Osteoblast (primary cell): ENCODE measurements at regions not wholly inside any gene's neighbourhood (a gene's known extent, or its start where the extent isn't known, plus 50 kb on each side); places are given as distances from the start of the nearest gene placed in this dataset.
"Not testable (repeated sequence)": the region's sequence is repeated elsewhere in the genome, so short reads cannot be mapped to it uniquely, and the experiment has no call there.

Experiments used
- DNase-seq: peaks from one replicate; pipeline ENCODE4 v3.0.0; 2011; ENCODE audit warnings: low spot score, mixed read lengths; ENCODE audit not compliant: insufficient read length; ENCODE audit errors: missing footprints
- H2AFZ ChIP-seq: 2 replicates; pipeline ENCODE4 v1.6.0; 2011; ENCODE audit warnings: mild to moderate bottlenecking, low read length
- H3K27ac ChIP-seq: 2 replicates; pipeline ENCODE4 v1.5.1; 2011; ENCODE audit warnings: mild to moderate bottlenecking, low read depth, low read length, moderate library complexity
- H3K27me3 ChIP-seq: 2 replicates; pipeline ENCODE4 v1.6.0; 2012; ENCODE audit warnings: mild to moderate bottlenecking, control low read depth, inconsistent platforms, low read length, moderate library complexity; ENCODE audit not compliant: insufficient read depth
- H3K36me3 ChIP-seq: 2 replicates; pipeline ENCODE4 v1.5.1; 2011; ENCODE audit warnings: mild to moderate bottlenecking, low read length, control low read depth, moderate library complexity; ENCODE audit not compliant: insufficient read depth
- H3K4me1 ChIP-seq: 2 replicates; pipeline ENCODE4 v1.5.1; 2011; ENCODE audit warnings: mild to moderate bottlenecking, low read length, control low read depth, moderate library complexity; ENCODE audit not compliant: insufficient read depth
- H3K4me2 ChIP-seq: 2 replicates; pipeline ENCODE4 v1.6.0; 2011; ENCODE audit warnings: mild to moderate bottlenecking, low read length; ENCODE audit not compliant: insufficient read depth
- H3K4me3 ChIP-seq: fragments of 200-600 bp; sonication (generic); 3 replicates; pipeline ENCODE4 v1.5.1; 2012; ENCODE audit warnings: mild to moderate bottlenecking, low read length, inconsistent platforms; ENCODE audit not compliant: insufficient read depth
- H3K79me2 ChIP-seq: 2 replicates; pipeline ENCODE4 v1.6.0; 2012; ENCODE audit warnings: mild to moderate bottlenecking, low read length, control low read depth, inconsistent platforms; ENCODE audit not compliant: insufficient read depth
- H3K9me3 ChIP-seq: 2 replicates; pipeline ENCODE4 v1.5.1; 2011; ENCODE audit warnings: low read depth, low read length, control low read depth
- H4K20me1 ChIP-seq: 2 replicates; pipeline ENCODE4 v1.6.0; 2012; ENCODE audit warnings: mild to moderate bottlenecking, low read length, control low read depth; ENCODE audit not compliant: insufficient read depth
- TF ChIP-seq, protein P1 (sequence below): IDR thresholded peaks from 2 replicates; pipeline ENCODE4 v1.5.1; 2011; ENCODE audit warnings: mild to moderate bottlenecking, low read depth, low read length, moderate library complexity; ENCODE audit errors: extremely low read depth

DNA sequence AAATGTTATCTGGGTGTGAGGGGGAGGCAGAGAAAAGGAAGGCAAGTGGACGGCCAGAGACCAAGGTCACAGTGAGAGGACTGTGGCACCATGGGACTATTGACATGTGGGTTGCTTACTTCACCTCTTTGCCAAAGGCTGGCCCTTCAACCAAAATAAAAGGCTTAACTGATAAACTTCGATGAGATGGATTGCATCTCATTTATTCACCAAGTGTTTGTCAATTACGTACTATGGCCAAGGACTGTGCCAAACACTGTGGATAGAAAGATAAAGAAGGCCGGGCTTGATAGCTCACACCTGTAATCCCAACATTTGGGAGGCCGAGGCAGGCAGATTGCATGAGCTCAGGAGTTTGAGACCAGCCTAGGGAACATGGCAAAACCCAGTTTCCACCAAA, 98.7 kb upstream of the CCBE1 start:
- H2AFZ ChIP-seq, result no peak overlapping the region
- no peak overlapping the region for H3K4me3 ChIP-seq
- H4K20me1 ChIP-seq, result no peaks in the 10 kb centered on the region
- H3K9me3 ChIP-seq, result no peaks in the 10 kb centered on the region
- H3K4me1 ChIP-seq, result no peaks in the 10 kb centered on the region
- DNase-seq, result peak; percentile 51
- no peak overlapping the region for H3K4me2 ChIP-seq
- H3K79me2 ChIP-seq, result no peaks in the 10 kb centered on the region
- H3K36me3 ChIP-seq, result no peaks in the 10 kb centered on the region
- TF ChIP-seq, protein P1, sequence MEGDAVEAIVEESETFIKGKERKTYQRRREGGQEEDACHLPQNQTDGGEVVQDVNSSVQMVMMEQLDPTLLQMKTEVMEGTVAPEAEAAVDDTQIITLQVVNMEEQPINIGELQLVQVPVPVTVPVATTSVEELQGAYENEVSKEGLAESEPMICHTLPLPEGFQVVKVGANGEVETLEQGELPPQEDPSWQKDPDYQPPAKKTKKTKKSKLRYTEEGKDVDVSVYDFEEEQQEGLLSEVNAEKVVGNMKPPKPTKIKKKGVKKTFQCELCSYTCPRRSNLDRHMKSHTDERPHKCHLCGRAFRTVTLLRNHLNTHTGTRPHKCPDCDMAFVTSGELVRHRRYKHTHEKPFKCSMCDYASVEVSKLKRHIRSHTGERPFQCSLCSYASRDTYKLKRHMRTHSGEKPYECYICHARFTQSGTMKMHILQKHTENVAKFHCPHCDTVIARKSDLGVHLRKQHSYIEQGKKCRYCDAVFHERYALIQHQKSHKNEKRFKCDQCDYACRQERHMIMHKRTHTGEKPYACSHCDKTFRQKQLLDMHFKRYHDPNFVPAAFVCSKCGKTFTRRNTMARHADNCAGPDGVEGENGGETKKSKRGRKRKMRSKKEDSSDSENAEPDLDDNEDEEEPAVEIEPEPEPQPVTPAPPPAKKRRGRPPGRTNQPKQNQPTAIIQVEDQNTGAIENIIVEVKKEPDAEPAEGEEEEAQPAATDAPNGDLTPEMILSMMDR, result no peak
- no peaks in the 10 kb centered on the region for H3K27me3 ChIP-seq
- H3K27ac ChIP-seq, result no peak overlapping the region

DNA sequence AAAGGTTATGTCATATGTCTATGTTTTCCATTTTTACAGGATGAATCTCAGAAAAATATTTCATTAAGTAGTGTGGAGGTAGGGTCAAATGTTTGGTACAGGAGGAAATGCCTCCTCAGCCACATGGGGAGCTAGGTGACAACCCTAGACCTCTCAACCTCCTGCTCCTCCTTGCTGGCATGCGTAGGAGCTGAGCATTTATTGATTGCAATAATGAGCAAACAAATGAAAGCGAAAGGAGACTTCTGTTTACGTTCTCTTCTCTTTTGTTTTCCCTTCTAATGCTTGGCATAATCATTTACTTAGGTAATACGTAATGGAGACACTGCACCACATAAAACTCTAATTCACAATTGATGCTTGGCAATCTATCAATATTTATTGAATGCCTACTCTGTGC, 95.1 kb upstream of the CCBE1 start:
- no peaks in the 10 kb centered on the region for H3K27me3 ChIP-seq
- no peaks in the 10 kb centered on the region for H3K79me2 ChIP-seq
- no peaks in the 10 kb centered on the region for H3K36me3 ChIP-seq
- no peak overlapping the region for H3K4me3 ChIP-seq
- DNase-seq, result no peak
- no peak overlapping the region for H3K4me2 ChIP-seq
- no peak overlapping the region for H3K27ac ChIP-seq
- no peaks in the 10 kb centered on the region for H3K9me3 ChIP-seq
- no peak overlapping the region for H2AFZ ChIP-seq
- TF ChIP-seq, protein P1, result no peak
- peaks cover 15% of the 10 kb centered on the region for H3K4me1 ChIP-seq
- no peaks in the 10 kb centered on the region for H4K20me1 ChIP-seq

DNA sequence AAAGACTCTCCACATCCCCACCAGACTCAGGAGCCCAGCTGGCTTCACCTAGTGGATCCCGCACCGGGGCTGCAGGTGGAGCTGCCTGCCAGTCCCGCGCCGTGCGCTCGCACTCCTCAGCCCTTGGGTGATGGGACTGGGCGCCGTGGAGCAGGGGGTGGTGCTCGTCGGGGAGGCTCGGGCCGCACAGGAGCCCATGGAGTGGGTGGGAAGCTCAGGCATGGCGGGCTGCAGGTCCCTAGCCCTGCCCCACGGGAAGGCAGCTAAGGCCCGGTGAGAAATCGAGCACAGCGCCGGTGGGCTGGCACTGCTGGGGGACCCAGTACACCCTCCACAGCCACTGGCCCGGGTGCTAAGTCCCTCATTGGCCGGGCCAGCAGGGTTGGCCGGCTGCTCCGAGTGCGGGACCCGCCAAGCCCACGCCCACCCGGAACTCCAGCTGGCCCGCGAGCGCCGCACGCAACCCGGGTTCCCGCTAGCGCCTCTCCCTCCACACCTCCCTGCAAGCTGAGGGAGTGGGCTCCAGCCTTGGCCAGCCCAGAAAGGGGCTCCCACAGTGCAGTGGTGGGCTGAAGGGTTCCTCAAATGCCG, 93.2 kb upstream of the CCBE1 start:
- not testable (repeated sequence) for H3K36me3 ChIP-seq, H3K4me2 ChIP-seq, H2AFZ ChIP-seq, H3K79me2 ChIP-seq, H3K9me3 ChIP-seq, DNase-seq, H3K4me3 ChIP-seq, H4K20me1 ChIP-seq, H3K27ac ChIP-seq, H3K27me3 ChIP-seq
- peaks cover 19% of the 10 kb centered on the region for H3K4me1 ChIP-seq

DNA sequence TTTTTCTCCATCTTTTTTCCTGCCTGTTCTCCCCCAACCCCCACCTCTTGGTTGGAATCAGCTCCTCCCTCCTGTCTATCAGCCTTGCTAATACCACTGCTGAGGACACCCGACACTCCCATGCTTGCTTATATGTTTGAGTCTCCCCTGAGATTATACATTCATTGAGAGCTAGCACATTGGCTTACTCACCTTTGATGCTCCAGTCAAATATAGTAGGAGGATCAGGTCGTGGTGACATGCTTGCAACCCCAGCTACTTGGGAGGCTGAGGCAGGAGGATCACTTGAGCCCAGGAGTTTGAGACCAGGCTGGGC, 91.5 kb upstream of the CCBE1 start:
- peaks cover 19% of the 10 kb centered on the region for H3K4me1 ChIP-seq
- no peaks in the 10 kb centered on the region for H3K9me3 ChIP-seq
- H3K4me2 ChIP-seq, result peak overlapping the region; percentile 84
- peak; percentile 75 for DNase-seq
- no peaks in the 10 kb centered on the region for H3K79me2 ChIP-seq
- no peaks in the 10 kb centered on the region for H4K20me1 ChIP-seq
- no peak overlapping the region for H2AFZ ChIP-seq
- TF ChIP-seq, protein P1, result no peak
- H3K4me3 ChIP-seq, result no peak overlapping the region
- no peaks in the 10 kb centered on the region for H3K27me3 ChIP-seq
- H3K36me3 ChIP-seq, result no peaks in the 10 kb centered on the region
- no peak overlapping the region for H3K27ac ChIP-seq
